DND-41 (cell line): ENCODE measurements at regions not wholly inside any gene's neighbourhood (a gene's known extent, or its start where the extent isn't known, plus 50 kb on each side); places are given as distances from the start of the nearest gene placed in this dataset.

Source experiments
- ATAC-seq: fragments of 200-7000 bp; cut with Tn5 transposase; 3 replicates; pipeline ENCODE4 v1.9.1; 2021; ENCODE audit warnings: low read depth; ENCODE audit not compliant: insufficient read depth
- DNase-seq: peaks from one replicate; pipeline ENCODE4 v3.0.0-alpha.2; 2020
- H2AFZ ChIP-seq: 2 replicates; pipeline ENCODE4 v1.6.0; 2012; ENCODE audit warnings: low read depth, low read length
- H3K27ac ChIP-seq: 2 replicates; pipeline ENCODE4 v1.5.1; 2012; ENCODE audit warnings: low read length, inconsistent platforms
- H3K27me3 ChIP-seq: fragments of 200-600 bp; sonication (generic); 2 replicates; pipeline ENCODE4 v1.6.0; 2012; ENCODE audit warnings: low read length, mild to moderate bottlenecking, inconsistent platforms; ENCODE audit not compliant: insufficient read depth, poor library complexity
- H3K36me3 ChIP-seq: 2 replicates; pipeline ENCODE4 v1.5.1; 2012; ENCODE audit warnings: low read length, inconsistent platforms; ENCODE audit not compliant: insufficient read depth
- H3K4me1 ChIP-seq: 2 replicates; pipeline ENCODE4 v1.5.1; 2012; ENCODE audit warnings: mild to moderate bottlenecking, low read length; ENCODE audit not compliant: insufficient read depth
- H3K4me2 ChIP-seq: 2 replicates; pipeline ENCODE4 v1.6.0; 2012; ENCODE audit warnings: mild to moderate bottlenecking, moderate library complexity, low read length, inconsistent platforms; ENCODE audit not compliant: insufficient read depth
- H3K4me3 ChIP-seq, 2 experiments: fragments of 200-600 bp in 1 of 2; shearing (Covaris generic) in 1 of 2; 2 replicates each; pipeline ENCODE4 v1.5.1; 2012 to 2016; ENCODE audit warnings: inconsistent platforms in 2 of 2, low read length in 2 of 2, mild to moderate bottlenecking in 2 of 2, low read depth in 1 of 2, moderate library complexity in 1 of 2
- H3K79me2 ChIP-seq: 2 replicates; pipeline ENCODE4 v1.6.0; 2012; ENCODE audit warnings: low read length, inconsistent platforms; ENCODE audit not compliant: insufficient read depth
- H3K9ac ChIP-seq: 2 replicates; pipeline ENCODE4 v1.6.0; 2012; ENCODE audit warnings: low read depth, mild to moderate bottlenecking, inconsistent platforms, low read length, moderate library complexity
- H3K9me3 ChIP-seq: 2 replicates; pipeline ENCODE4 v1.5.1; 2012; ENCODE audit warnings: low read length, moderate library complexity, mild to moderate bottlenecking, inconsistent platforms; ENCODE audit not compliant: insufficient read depth, severe bottlenecking
- H4K20me1 ChIP-seq: 2 replicates; pipeline ENCODE4 v1.6.0; 2012; ENCODE audit warnings: low read length; ENCODE audit not compliant: insufficient read depth
- CTCF ChIP-seq: IDR thresholded peaks from 2 replicates; pipeline ENCODE4 v1.5.1; 2012; ENCODE audit warnings: borderline replicate concordance, low read length, moderate library complexity, mild to moderate bottlenecking; ENCODE audit not compliant: poor library complexity, severe bottlenecking; ENCODE audit errors: extremely low read depth
- EZH2 ChIP-seq: IDR thresholded peaks from 3 replicates; pipeline ENCODE4 v1.6.1; 2012; ENCODE audit warnings: borderline replicate concordance, low read depth, mild to moderate bottlenecking, moderate library complexity, low read length, inconsistent platforms; ENCODE audit not compliant: severe bottlenecking

- H3K4me3 ChIP-seq: no peak overlapping the region
- DNase-seq (no peak), ATAC-seq (no peak)
- no peaks in the 10 kb centered on the region for H3K4me1 ChIP-seq
- H3K4me2 ChIP-seq: no peak overlapping the region
- no peaks in the 10 kb centered on the region for H3K79me2 ChIP-seq
- no peak overlapping the region for H2AFZ ChIP-seq
- H3K9me3 ChIP-seq: no peaks in the 10 kb centered on the region
- H3K27me3 ChIP-seq: peaks cover 11% of the 10 kb centered on the region
- H3K36me3 ChIP-seq: no peaks in the 10 kb centered on the region
- no peaks in the 10 kb centered on the region for H4K20me1 ChIP-seq
- TF ChIP-seq CTCF (no peak), EZH2 (no peak)
- no peak overlapping the region for H3K9ac ChIP-seq
- H3K27ac ChIP-seq: no peak overlapping the region
These were observed 594.3 kb upstream of the CDH5 start for GRCh38 chr16:65772134-65772732.

- Histone ChIP-seq H2AFZ (no peak overlapping the region), H3K27me3 (peaks cover 6% of the 10 kb centered on the region), H3K79me2 (no peaks in the 10 kb centered on the region), H3K27ac (no peak overlapping the region), H3K4me1 (no peaks in the 10 kb centered on the region), H3K4me3 (no peak overlapping the region), H3K9ac (no peak overlapping the region), H3K9me3 (no peaks in the 10 kb centered on the region), H3K36me3 (no peaks in the 10 kb centered on the region), H4K20me1 (no peaks in the 10 kb centered on the region), H3K4me2 (no peak overlapping the region)
- DNase-seq: no peak
- ATAC-seq: no peak
- no peak for TF ChIP-seq CTCF
- TF ChIP-seq EZH2: no peak
These were observed 594.8 kb upstream of the CDH5 start for GRCh38 chr16:65771707-65772106.

GRCh38 chr16:65770752-65771151 lies 595.7 kb upstream of the CDH5 start:
- Histone ChIP-seq H3K4me2 (no peak overlapping the region), H3K4me1 (no peaks in the 10 kb centered on the region), H3K4me3 (no peak overlapping the region), H3K27ac (no peak overlapping the region), H3K9me3 (no peaks in the 10 kb centered on the region), H3K79me2 (no peaks in the 10 kb centered on the region), H3K9ac (no peak overlapping the region), H4K20me1 (no peaks in the 10 kb centered on the region), H3K36me3 (no peaks in the 10 kb centered on the region), H3K27me3 (peaks cover 6% of the 10 kb centered on the region), H2AFZ (no peak overlapping the region)
- DNase-seq (no peak), ATAC-seq (no peak)
- TF ChIP-seq CTCF (no peak), EZH2 (no peak)
